HCT116 (cell line): ENCODE measurements at regions not wholly inside any gene's neighbourhood (a gene's known extent, or its start where the extent isn't known, plus 50 kb on each side); places are given as distances from the start of the nearest gene placed in this dataset.

Experiments used
- CEBPB ChIP-seq: IDR thresholded peaks from 2 replicates; pipeline ENCODE4 v1.6.1; 2012; ENCODE audit warnings: low read depth
- EZH2 ChIP-seq: fragments of 200-600 bp; sonication (generic); IDR thresholded peaks from 2 replicates; pipeline ENCODE4 v1.6.1; 2017; ENCODE audit warnings: antibody characterized with exemption, mixed run types
- POLR2A ChIP-seq: IDR thresholded peaks from 2 replicates; pipeline ENCODE4 v1.7.0; 2011; ENCODE audit warnings: borderline replicate concordance; ENCODE audit not compliant: insufficient read depth, insufficient read length; ENCODE audit errors: extremely low read depth
- POLR2AphosphoS5 ChIP-seq: IDR thresholded peaks from 2 replicates; pipeline ENCODE4 v1.6.1; 2011; ENCODE audit warnings: mild to moderate bottlenecking, low read depth, low read length, moderate library complexity
- SIN3A ChIP-seq: IDR thresholded peaks from 2 replicates; pipeline ENCODE4 v1.6.1; 2012; ENCODE audit warnings: low read depth
- TF ChIP-seq, protein P1 (sequence below): IDR thresholded peaks from 2 replicates; pipeline ENCODE4 v1.6.1; 2012
- TF ChIP-seq, protein P2 (sequence below): IDR thresholded peaks from 2 replicates; pipeline ENCODE4 v1.6.1; 2012
- TF ChIP-seq, protein P3 (sequence below), 3 experiments: fragments of 200-600 bp in 1 of 3; sonication (generic) in 1 of 3; IDR thresholded peaks in 2 of 3; conservative IDR thresholded peaks in 1 of 3; 2 replicates each; pipeline ENCODE4 v1.5.1; 2012 to 2017; ENCODE audit warnings: low read depth in 2 of 3, low read length in 2 of 3, antibody characterized with exemption in 1 of 3, borderline replicate concordance in 1 of 3, control low read depth in 1 of 3, mild to moderate bottlenecking in 1 of 3, mixed read lengths in 1 of 3, mixed run types in 1 of 3, moderate library complexity in 1 of 3; ENCODE audit not compliant: insufficient read depth in 1 of 3

GRCh38 chr7:117942780-117943179, 69.5 kb upstream of the CTTNBP2 start:
- TF ChIP-seq POLR2A (no peak), POLR2AphosphoS5 (no peak), SIN3A (no peak), CEBPB (no peak), EZH2 (no peak)
- TF ChIP-seq, protein P1, sequence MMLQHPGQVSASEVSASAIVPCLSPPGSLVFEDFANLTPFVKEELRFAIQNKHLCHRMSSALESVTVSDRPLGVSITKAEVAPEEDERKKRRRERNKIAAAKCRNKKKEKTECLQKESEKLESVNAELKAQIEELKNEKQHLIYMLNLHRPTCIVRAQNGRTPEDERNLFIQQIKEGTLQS: no peak
- TF ChIP-seq, protein P2, sequence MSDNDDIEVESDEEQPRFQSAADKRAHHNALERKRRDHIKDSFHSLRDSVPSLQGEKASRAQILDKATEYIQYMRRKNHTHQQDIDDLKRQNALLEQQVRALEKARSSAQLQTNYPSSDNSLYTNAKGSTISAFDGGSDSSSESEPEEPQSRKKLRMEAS: no peak
- TF ChIP-seq, protein P3, sequence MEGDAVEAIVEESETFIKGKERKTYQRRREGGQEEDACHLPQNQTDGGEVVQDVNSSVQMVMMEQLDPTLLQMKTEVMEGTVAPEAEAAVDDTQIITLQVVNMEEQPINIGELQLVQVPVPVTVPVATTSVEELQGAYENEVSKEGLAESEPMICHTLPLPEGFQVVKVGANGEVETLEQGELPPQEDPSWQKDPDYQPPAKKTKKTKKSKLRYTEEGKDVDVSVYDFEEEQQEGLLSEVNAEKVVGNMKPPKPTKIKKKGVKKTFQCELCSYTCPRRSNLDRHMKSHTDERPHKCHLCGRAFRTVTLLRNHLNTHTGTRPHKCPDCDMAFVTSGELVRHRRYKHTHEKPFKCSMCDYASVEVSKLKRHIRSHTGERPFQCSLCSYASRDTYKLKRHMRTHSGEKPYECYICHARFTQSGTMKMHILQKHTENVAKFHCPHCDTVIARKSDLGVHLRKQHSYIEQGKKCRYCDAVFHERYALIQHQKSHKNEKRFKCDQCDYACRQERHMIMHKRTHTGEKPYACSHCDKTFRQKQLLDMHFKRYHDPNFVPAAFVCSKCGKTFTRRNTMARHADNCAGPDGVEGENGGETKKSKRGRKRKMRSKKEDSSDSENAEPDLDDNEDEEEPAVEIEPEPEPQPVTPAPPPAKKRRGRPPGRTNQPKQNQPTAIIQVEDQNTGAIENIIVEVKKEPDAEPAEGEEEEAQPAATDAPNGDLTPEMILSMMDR (IDR thresholded peaks at IDR 0.05 in 2 of 3, conservative IDR thresholded peaks at IDR 0.05 in 1 of 3; ENCODE audit: borderline replicate concordance in 1 of 3, insufficient read depth in 1 of 3, low read depth in 2 of 3, low read length in 2 of 3): no peak
